Thymus (tissue), 11 donors: ENCODE measurements at regions not wholly inside any gene's neighbourhood (a gene's known extent, or its start where the extent isn't known, plus 50 kb on each side); places are given as distances from the start of the nearest gene placed in this dataset.

Source experiments
- DNase-seq, 9 donors: peaks; one replicate each; pipeline ENCODE4 v3.0.0-alpha.2; 2013; ENCODE audit warnings: low spot score in 9 of 9, low read depth in 6 of 9, missing footprints in 1 of 9
- H3K27ac ChIP-seq, 2 donors: one replicate each; pipeline ENCODE4 v1.5.1; 2013; ENCODE audit warnings: control low read depth in 1 of 2, low read depth in 1 of 2, low read length in 1 of 2, mild to moderate bottlenecking in 1 of 2, moderate library complexity in 1 of 2
- H3K27me3 ChIP-seq, 2 donors: one replicate each; pipeline ENCODE4 v1.5.1; 2013; ENCODE audit warnings: low read length in 1 of 2; ENCODE audit not compliant: control insufficient read depth in 2 of 2, insufficient read depth in 1 of 2
- H3K36me3 ChIP-seq, 2 donors: one replicate each; pipeline ENCODE4 v1.5.1; 2013; ENCODE audit warnings: low read length in 1 of 2, mild to moderate bottlenecking in 1 of 2, moderate library complexity in 1 of 2; ENCODE audit not compliant: control insufficient read depth in 2 of 2, insufficient read depth in 2 of 2
- H3K4me1 ChIP-seq, 2 donors: one replicate each; pipeline ENCODE4 v1.5.1; 2013; ENCODE audit warnings: low read length in 2 of 2; ENCODE audit not compliant: control insufficient read depth in 2 of 2, insufficient read depth in 2 of 2
- H3K4me3 ChIP-seq, 2 donors: one replicate each; pipeline ENCODE4 v1.5.1; 2013; ENCODE audit warnings: low read length in 2 of 2, control low read depth in 1 of 2, mild to moderate bottlenecking in 1 of 2
- H3K9me3 ChIP-seq, 2 donors: one replicate each; pipeline ENCODE4 v1.5.1; 2013; ENCODE audit warnings: low read length in 1 of 2, mild to moderate bottlenecking in 1 of 2; ENCODE audit not compliant: control insufficient read depth in 2 of 2, insufficient read depth in 1 of 2
- WGBS: extraction: QIAGEN DNeasy Blood & Tissue Kit; methylation state at CpG from one replicate; pipeline ENCODE4 v1.1.7; 2013; 5-methylcytosine and 5-hydroxymethylcytosine counted together
- donor health status: healthy.

DNA sequence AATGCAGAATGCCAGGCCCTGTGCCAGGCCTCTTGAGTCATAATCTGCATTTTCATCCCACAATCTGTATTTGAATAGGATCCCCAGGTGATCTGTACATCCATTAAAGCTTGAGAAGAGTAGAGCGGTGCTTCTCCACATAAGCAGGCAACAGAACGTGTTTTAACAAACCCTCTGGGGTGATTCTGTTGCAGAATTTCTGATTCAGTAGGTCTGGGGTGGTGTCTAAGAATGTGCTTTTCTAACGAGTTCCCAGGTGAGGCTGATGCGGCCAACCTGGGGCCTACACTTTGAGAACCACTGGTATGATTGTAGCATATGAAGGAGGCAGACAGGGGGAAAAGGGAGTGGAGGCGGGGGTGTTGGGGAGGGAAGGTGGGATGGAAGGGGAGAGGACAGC lies 78.4 kb upstream of the POU3F1 start:
- no peaks in the 10 kb centered on the region for H3K4me1 ChIP-seq
- no peaks in the 10 kb centered on the region for H3K9me3 ChIP-seq
- WGBS = 93% methylated on average over 5 of the region's 5 CpGs
- DNase-seq = no peak
- H3K27ac ChIP-seq = no peak overlapping the region
- H3K4me3 ChIP-seq = no peak overlapping the region
- peaks cover 0 to 4% of the 10 kb centered on the region in 2 donors for H3K27me3 ChIP-seq
- no peaks in the 10 kb centered on the region for H3K36me3 ChIP-seq

DNA sequence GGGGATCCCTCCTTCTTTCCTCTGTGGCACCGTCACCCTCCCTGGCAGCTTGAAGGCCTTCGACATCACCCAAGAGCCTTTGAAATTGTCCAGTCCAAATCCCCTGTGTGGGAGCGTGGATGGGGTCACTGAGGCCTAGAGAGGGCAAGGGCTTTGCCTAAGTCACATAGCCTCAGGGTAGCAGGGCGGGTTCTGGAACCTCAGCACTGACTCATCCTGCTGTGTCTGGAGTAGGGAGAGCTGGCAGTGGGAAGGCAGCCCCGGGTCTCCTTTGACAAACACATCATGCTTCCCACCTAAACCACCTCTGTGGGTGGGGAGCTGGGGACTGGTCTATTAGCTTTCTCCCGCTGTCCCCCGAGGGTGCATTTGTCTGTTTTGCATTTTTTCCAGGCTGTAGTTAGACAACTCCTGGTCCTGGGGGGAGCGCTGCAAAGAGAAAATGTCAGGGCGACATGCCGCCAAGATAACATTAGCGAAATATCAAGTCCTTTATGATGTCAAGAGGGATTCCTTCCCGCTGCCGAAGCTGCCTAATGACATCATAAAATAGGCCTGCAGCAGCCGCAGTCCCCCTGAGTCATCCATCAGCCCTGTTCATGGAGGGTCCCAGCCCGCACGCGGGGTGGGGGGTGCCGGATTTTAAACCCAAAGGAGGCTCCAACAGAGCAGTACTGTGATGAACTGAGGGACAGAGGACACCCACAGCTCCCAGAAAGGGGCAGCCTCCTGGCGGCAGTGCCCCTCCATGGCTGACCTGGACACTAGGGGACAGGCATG lies 77.0 kb upstream of the POU3F1 start:
- no peak overlapping the region for H3K4me3 ChIP-seq
- DNase-seq = no peak
- no peak overlapping the region for H3K27ac ChIP-seq
- H3K9me3 ChIP-seq = no peaks in the 10 kb centered on the region
- no peaks in the 10 kb centered on the region for H3K27me3 ChIP-seq
- no peaks in the 10 kb centered on the region for H3K36me3 ChIP-seq
- H3K4me1 ChIP-seq = no peaks in the 10 kb centered on the region
- whole genome bisulfite sequencing = 96% methylated on average over 19 of the region's 19 CpGs

DNA sequence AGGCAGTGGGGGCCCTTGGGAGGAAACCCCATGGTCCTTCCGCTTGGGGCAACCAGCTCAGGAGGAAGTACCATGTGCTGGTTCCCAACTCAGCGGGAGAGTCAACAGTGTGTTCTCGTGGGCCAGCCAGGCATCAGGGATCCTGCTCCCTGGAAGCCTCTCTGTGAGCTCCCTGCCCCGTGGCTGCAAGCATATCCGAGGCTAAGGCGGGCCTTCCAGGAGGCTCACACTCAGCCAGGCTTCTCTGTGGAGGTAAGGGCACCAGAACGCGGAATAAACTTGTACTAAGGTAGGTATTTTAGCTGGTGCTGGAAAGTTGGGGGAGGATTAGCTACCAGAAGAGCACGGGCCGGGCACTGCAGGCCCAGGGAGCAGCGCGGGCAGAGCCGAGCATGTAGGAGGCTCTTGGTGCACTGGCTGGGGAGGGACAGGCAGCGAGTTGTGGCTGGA lies 74.7 kb upstream of the POU3F1 start:
- no peak for DNase-seq
- no peaks in the 10 kb centered on the region for H3K36me3 ChIP-seq
- H3K27ac ChIP-seq = no peak overlapping the region
- no peaks in the 10 kb centered on the region for H3K9me3 ChIP-seq
- 83% methylated on average over 14 of the region's 14 CpGs for WGBS
- H3K4me3 ChIP-seq = no peak overlapping the region
- H3K27me3 ChIP-seq = no peaks in the 10 kb centered on the region
- no peaks in the 10 kb centered on the region for H3K4me1 ChIP-seq

DNA sequence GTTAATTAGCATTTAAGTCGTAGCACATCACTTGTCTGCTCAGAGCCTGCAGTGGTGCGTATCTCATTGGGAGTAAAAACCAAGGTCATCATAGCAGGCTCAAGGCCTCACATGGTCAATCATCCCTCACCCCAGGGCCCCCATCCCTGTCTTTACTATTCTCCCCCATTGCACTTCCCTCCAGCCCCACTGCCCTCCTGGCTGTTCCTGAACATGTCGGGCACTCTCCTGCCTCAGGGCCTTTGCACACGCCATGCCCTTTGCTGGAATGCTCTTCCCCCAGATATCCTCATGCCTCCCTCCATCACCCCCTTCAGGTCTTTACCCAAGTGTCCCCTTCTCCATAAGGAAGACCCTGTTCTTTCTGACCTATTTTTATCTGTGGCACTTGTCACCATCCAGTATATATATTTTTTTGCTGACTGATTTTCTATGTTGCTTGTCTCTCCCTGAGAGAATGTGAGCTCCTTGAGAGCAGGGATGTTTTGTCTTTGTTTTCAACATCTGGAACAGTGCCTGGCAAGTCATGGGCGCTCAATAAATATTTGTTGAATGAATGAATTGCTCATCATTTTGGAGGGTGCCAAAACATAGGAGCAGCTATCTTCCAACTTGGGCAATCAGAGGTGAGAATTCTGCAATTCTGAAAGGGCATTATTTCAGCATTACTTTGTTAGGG lies 74.1 kb upstream of the POU3F1 start:
- no peaks in the 10 kb centered on the region for H3K4me1 ChIP-seq
- no peaks in the 10 kb centered on the region for H3K27me3 ChIP-seq
- no peaks in the 10 kb centered on the region for H3K36me3 ChIP-seq
- WGBS = 98% methylated on average over 5 of the region's 5 CpGs
- no peak for DNase-seq
- no peak overlapping the region for H3K27ac ChIP-seq
- H3K4me3 ChIP-seq = no peak overlapping the region
- H3K9me3 ChIP-seq = no peaks in the 10 kb centered on the region

DNA sequence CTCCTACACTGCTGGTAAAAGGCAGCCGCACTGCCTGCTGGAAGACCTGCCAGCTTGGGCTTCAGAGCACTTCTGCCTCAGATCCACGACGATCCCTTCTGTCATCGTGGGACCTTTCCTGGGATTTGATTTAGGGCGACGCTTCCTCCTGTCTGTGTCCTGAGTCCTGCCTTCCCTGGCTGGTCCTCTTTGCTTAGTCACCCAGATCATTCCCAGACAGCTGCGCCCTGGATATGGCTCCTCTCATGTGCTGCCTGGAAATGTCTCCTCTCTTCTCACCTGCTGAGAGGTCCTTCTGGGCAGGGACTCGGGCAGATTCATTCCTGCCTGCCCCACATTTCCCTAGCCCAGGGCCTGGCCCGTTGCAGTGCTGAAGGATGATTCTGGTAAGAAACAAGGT lies 72.4 kb upstream of the POU3F1 start:
- no peak for DNase-seq
- WGBS = 79% methylated on average over 9 of the region's 9 CpGs
- no peaks in the 10 kb centered on the region for H3K36me3 ChIP-seq

DNA sequence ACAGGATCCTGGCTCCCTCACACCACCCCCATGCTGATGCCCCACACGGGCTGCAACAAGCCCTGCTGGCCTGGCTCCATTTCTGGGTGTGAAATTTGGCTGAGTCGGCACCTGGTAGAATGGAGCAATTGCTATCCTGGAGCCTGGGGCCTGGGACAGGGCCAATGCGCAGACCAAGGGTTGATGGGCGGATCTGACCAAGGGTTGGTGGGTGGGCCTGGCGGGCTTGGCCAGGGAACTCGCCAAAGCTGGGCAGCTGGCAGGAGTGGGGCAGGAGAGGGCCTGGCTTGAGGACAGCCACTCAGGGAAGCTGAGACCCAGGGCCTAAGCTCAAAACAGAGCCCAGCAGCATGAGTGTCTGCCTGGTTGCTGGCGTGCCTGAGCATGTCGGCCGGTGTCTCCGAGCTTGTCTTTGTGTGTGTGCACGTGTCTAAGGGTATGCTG lies 70.9 kb upstream of the POU3F1 start:
- no peaks in the 10 kb centered on the region for H3K4me1 ChIP-seq
- H3K4me3 ChIP-seq = no peak overlapping the region
- DNase-seq = no peak
- no peaks in the 10 kb centered on the region for H3K9me3 ChIP-seq
- no peak overlapping the region for H3K27ac ChIP-seq
- H3K36me3 ChIP-seq = no peaks in the 10 kb centered on the region
- no peaks in the 10 kb centered on the region for H3K27me3 ChIP-seq
- WGBS = 95% methylated on average over 11 of the region's 11 CpGs

More for the DNA sequence above, 72.4 kb upstream of the POU3F1 start:
- Histone ChIP-seq H3K27ac (no peak overlapping the region), H3K4me3 (no peak overlapping the region), H3K27me3 (no peaks in the 10 kb centered on the region), H3K4me1 (no peaks in the 10 kb centered on the region), H3K9me3 (no peaks in the 10 kb centered on the region)

DNA sequence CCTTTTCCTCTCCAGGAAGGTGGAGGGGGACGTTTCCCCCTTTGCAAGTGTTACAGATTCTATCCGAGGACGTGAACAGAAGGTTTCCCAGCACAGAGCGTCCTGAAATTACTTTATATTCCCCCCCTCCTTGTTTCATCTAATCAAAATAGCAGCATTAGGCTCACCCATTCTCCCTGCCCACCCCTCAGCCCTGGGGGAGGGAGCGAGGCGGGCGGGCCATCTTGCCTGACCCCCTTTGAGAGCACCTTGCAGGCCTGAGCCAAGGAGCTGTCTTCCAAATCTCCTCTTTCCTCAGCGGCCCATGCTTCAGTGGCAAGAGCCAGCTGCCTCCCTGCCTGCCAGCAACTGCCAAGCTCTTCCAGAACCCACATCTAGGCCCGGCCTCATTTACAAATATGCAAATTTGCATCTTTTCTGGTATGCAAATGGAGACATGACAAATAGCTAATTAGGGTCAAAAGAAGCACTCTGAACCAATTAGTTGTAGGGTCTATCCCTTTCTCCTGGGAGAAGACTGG lies 69.1 kb upstream of the POU3F1 start:
- Histone ChIP-seq H3K36me3 (no peaks in the 10 kb centered on the region), H3K4me1 (no peaks in the 10 kb centered on the region), H3K27me3 (no peaks in the 10 kb centered on the region), H3K4me3 (no peak overlapping the region), H3K9me3 (no peaks in the 10 kb centered on the region), H3K27ac (no peak overlapping the region)
- 92% methylated on average over 9 of the region's 9 CpGs for WGBS
- DNase-seq = no peak

DNA sequence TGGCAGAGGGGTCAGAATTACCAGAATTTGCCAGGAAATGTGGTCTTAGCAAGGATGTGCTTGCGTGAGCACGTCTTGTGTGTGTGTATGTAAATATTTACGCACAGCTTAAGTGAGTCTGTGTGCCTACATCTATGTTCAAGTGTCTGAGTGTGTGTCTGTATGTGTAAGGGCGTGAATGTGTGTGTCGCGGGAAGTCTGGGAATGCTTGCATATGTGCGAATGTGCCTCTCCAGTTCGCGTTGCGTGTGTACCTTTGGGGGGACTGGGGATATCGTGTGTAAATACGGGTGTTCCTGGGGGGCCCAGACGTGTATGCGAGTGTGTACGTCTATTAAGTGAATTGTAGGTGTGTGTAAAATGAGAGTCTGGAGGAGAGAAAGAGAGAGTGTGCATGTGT lies 68.6 kb upstream of the POU3F1 start:
- Histone ChIP-seq H3K36me3 (no peaks in the 10 kb centered on the region), H3K27ac (no peak overlapping the region), H3K4me1 (no peaks in the 10 kb centered on the region), H3K9me3 (no peaks in the 10 kb centered on the region), H3K27me3 (no peaks in the 10 kb centered on the region), H3K4me3 (no peak overlapping the region)
- WGBS = 97% methylated on average over 15 of the region's 15 CpGs
- DNase-seq = no peak

DNA sequence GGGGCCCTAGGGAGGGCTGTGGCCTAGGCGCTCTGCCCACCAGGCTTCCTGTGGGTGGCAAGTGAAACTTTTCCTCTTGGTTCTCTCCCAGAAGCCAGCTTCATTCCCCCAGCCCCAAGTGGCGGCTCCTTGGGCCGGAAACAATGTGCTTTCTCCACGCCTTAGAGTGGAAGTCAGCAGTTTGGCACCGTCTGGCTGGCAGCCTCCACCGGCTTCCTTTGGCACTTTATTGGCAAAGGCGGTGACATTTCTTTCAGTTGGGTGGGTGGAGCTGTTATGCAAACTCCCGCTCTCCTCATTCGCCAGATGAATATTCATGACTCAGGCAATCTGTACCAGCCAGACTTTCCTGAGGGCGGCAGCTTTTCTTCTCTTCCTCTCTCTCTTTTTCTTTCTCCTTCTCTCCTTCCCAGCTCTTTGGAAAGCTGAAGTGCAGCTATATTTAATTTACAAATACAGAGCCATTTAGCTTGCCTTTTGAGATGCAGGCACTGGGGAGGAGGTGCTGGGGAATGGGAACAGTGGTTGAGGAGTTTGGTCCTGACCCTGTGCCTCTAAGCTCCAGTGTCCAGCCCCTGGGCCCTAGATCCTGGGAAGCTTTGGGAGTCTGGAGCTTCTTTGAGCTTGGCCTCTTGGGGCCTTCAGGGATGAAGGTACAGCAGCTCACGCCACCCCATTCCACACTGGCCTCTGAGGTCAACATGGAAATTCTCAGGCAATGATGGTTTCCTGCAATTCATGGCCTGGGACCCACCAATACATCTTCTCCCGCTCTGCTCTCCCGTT lies 67.8 kb upstream of the POU3F1 start:
- 70% methylated on average over 13 of the region's 13 CpGs for WGBS
- H3K9me3 ChIP-seq = no peaks in the 10 kb centered on the region
- H3K36me3 ChIP-seq = no peaks in the 10 kb centered on the region
- no peak overlapping the region for H3K4me3 ChIP-seq
- H3K4me1 ChIP-seq = no peaks in the 10 kb centered on the region
- no peaks in the 10 kb centered on the region for H3K27me3 ChIP-seq
- DNase-seq = no peak
- H3K27ac ChIP-seq = no peak overlapping the region
